Heart left ventricle (tissue), 13 donors: ENCODE measurements at regions not wholly inside any gene's neighbourhood (a gene's known extent, or its start where the extent isn't known, plus 50 kb on each side); places are given as distances from the start of the nearest gene placed in this dataset.

Experiments used
- CTCF ChIP-seq, 12 donors: fragments of 200-600 bp; sonication (generic) in 4 of 12; IDR thresholded peaks; one replicate each; pipeline versions ENCODE4 v1.5.0 to v1.8.0; 2018 to 2022; ENCODE audit warnings: antibody characterized with exemption in 12 of 12, mild to moderate bottlenecking in 5 of 12
- POLR2A ChIP-seq, 2 donors: fragments of 450-650 bp; IDR thresholded peaks; one replicate each; pipeline ENCODE4 v1.6.1; 2017; ENCODE audit warnings: antibody characterized with exemption in 2 of 2, mild to moderate bottlenecking in 2 of 2, moderate library complexity in 2 of 2
- donor health status: ischemic (EF 13 %, LVEDD 7.1; RV severe dilation, severe dysfunction).
- donor health status: DM: no; HTN: yes; CAD: no.
- donor health status: DM: no; HTN: no; CAD: no.
- donor health status: ischemic (EF 25% LVEDD 6.9; RV normal size, moderate dysfunction).
- donor health status: ischemic (EF 25% LVEDD 5.7; RV mildly dilated, moderate dysfunction).
- donor health status: ischemic (EF 35%, LVEDD 5.7; RV mildly dilated, moderate dysfunction).
- donor health status: nonischemic (EF 11% LVEDD 7.7; RV severe dilation, severe dysfunction).
- donor health status: DM: yes; HTN: yes; CAD: no.
- donor health status: PGD.
- donor health status: ischemic (EF 29% LVEDD 5.4; RV normal size, mild dysfunction).
- donor health status: nonischemic (EF 23%, LVEDD 6.1; RV moderate dilation, normal function).

DNA sequence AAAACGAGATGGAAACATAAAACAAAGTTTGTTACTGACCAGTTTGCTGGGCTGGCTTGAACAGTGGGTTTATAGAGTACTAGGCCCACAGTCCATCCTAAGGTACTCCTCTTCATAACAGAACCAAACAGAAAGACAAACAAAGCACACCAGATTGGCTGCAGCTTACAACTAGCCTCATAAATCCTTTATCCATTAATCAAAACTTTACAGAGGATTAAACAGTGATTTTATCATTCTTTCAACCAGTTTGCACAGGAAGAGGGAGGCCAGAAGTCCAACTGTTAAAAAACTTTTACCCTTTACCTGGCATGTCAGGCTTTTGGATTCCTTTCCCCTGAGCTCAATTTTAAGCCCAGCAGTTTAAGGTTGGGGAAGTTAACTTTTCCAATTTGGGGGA, 1467.6 kb downstream of the MAT2B start:
- TF ChIP-seq POLR2A (IDR thresholded peaks at IDR 0.05) (no peak), CTCF (IDR thresholded peaks at IDR 0.05) (no peak)
